WTC11 (cell line): ENCODE measurements at regions not wholly inside any gene's neighbourhood (a gene's known extent, or its start where the extent isn't known, plus 50 kb on each side); places are given as distances from the start of the nearest gene placed in this dataset.

ENCODE experiments used
- ATAC-seq: fragments of 200-7000 bp; cut with Tn5 transposase; 2 replicates; pipeline ENCODE4 v1.10.0; 2021; ENCODE audit warnings: mild to moderate bottlenecking, moderate library complexity
- CTCF ChIA-PET: fragments of 300-600 bp; sonication (Branson Sonifier 250); formaldehyde crosslinking; loops from one replicate; lab custom pipeline; 2021; ENCODE audit warnings: antibody characterized with exemption; lab: Charles Lee
- POLR2A ChIA-PET: fragments of 350-600 bp; sonication (Branson Sonifier 250); formaldehyde crosslinking; loops from one replicate; lab custom pipeline; 2021; ENCODE audit warnings: antibody characterized with exemption; lab: Charles Lee
- DNase-seq: peaks from one replicate; pipeline ENCODE4 v3.0.0; 2021; ENCODE audit warnings: low spot score
- H3K27ac Mint-ChIP-seq: 2 replicates; pipeline ENCODE4 v1.8.0; 2021; ENCODE audit warnings: mixed read lengths
- H3K27me3 Mint-ChIP-seq: 2 replicates; pipeline ENCODE4 v1.8.0; 2021; ENCODE audit warnings: low read depth, mild to moderate bottlenecking, moderate library complexity, mixed read lengths
- H3K36me3 Mint-ChIP-seq: 2 replicates; pipeline ENCODE4 v1.8.0; 2021; ENCODE audit warnings: mixed read lengths
- H3K4me1 Mint-ChIP-seq: 2 replicates; pipeline ENCODE4 v1.8.0; 2022; ENCODE audit warnings: mixed read lengths
- H3K4me3 Mint-ChIP-seq: 2 replicates; pipeline ENCODE4 v1.8.0; 2021; ENCODE audit warnings: mild to moderate bottlenecking, moderate library complexity, mixed read lengths
- H3K9me3 Mint-ChIP-seq: 2 replicates; pipeline ENCODE4 v1.8.0; 2021; ENCODE audit warnings: mixed read lengths
- CDX4 ChIP-seq: fragments of 250-450 bp; sonication (Bioruptor Pico); IDR thresholded peaks from 2 replicates; pipeline ENCODE4 v1.9.0; 2021; ENCODE audit warnings: moderate library complexity, mild to moderate bottlenecking, inconsistent platforms, borderline replicate concordance
- CREB1 ChIP-seq: sonication (generic); formaldehyde crosslinking; IDR thresholded peaks from 2 replicates; pipeline ENCODE4 v1.8.0; 2023; ENCODE audit warnings: mild to moderate bottlenecking, missing genetic modification reagents
- CREM ChIP-seq: sonication (generic); formaldehyde crosslinking; IDR thresholded peaks from 2 replicates; pipeline ENCODE4 v1.8.1; 2022; ENCODE audit warnings: mild to moderate bottlenecking, missing genetic modification reagents, moderate library complexity
- CTCF ChIP-seq: fragments of 200-600 bp; IDR thresholded peaks from 2 replicates; pipeline ENCODE4 v1.8.0; 2022; ENCODE audit warnings: antibody characterized with exemption
- E2F1 ChIP-seq: sonication (generic); formaldehyde crosslinking; IDR thresholded peaks from 2 replicates; pipeline ENCODE4 v1.8.0; 2022; ENCODE audit warnings: mild to moderate bottlenecking, missing genetic modification reagents
- EMX1 ChIP-seq: fragments of 250-450 bp; sonication (Bioruptor Pico); IDR thresholded peaks from 2 replicates; pipeline ENCODE4 v1.8.0; 2021; ENCODE audit warnings: mild to moderate bottlenecking
- FOXJ3 ChIP-seq: sonication (generic); formaldehyde crosslinking; IDR thresholded peaks from 2 replicates; pipeline ENCODE4 v1.9.0; 2021; ENCODE audit warnings: missing genetic modification reagents, mild to moderate bottlenecking, borderline replicate concordance
- FOXP4 ChIP-seq: sonication (generic); formaldehyde crosslinking; IDR thresholded peaks from 2 replicates; pipeline ENCODE4 v1.8.0; 2022; ENCODE audit warnings: mild to moderate bottlenecking, missing genetic modification reagents
- GTF2I ChIP-seq: fragments of 250-450 bp; sonication (Bioruptor Pico); conservative IDR thresholded peaks from 2 replicates; pipeline ENCODE4 v1.4.0; 2021; ENCODE audit warnings: mild to moderate bottlenecking
- JAZF1 ChIP-seq: fragments of 250-450 bp; sonication (Bioruptor Pico); IDR thresholded peaks from 2 replicates; pipeline ENCODE4 v1.9.0; 2021; ENCODE audit warnings: moderate library complexity, mild to moderate bottlenecking, inconsistent platforms
- NFATC4 ChIP-seq: fragments of 250-450 bp; sonication (Bioruptor Pico); IDR thresholded peaks from 2 replicates; pipeline ENCODE4 v1.9.0; 2021; ENCODE audit warnings: mild to moderate bottlenecking
- NR1H2 ChIP-seq: sonication (generic); formaldehyde crosslinking; IDR thresholded peaks from 2 replicates; pipeline ENCODE4 v1.9.0; 2021; ENCODE audit warnings: mild to moderate bottlenecking, moderate library complexity, missing genetic modification reagents
- RELA ChIP-seq: sonication (generic); formaldehyde crosslinking; IDR thresholded peaks from 2 replicates; pipeline ENCODE4 v1.8.1; 2022; ENCODE audit warnings: missing genetic modification reagents, mild to moderate bottlenecking, borderline replicate concordance
- ZBTB43 ChIP-seq: sonication (generic); formaldehyde crosslinking; IDR thresholded peaks from 2 replicates; pipeline ENCODE4 v1.8.1; 2023; ENCODE audit warnings: mild to moderate bottlenecking, missing genetic modification reagents
- ZNF396 ChIP-seq: fragments of 250-450 bp; sonication (Bioruptor Pico); IDR thresholded peaks from 2 replicates; pipeline ENCODE4 v1.8.0; 2021; ENCODE audit warnings: mild to moderate bottlenecking, moderate library complexity, borderline replicate concordance
- ZNF512 ChIP-seq: sonication (generic); formaldehyde crosslinking; IDR thresholded peaks from 2 replicates; pipeline ENCODE4 v1.8.1; 2022; ENCODE audit warnings: missing genetic modification reagents, borderline replicate concordance
- ZNF532 ChIP-seq: fragments of 250-450 bp; sonication (Bioruptor Pico); IDR thresholded peaks from 2 replicates; pipeline ENCODE4 v1.9.0; 2021; ENCODE audit warnings: mild to moderate bottlenecking, borderline replicate concordance

- no peak for TF ChIP-seq ZNF512 (CRISPR knock-in tag)
- no peak for TF ChIP-seq NR1H2 (CRISPR knock-in tag)
- TF ChIP-seq EMX1 (CRISPR knock-in tag), result no peak
- TF ChIP-seq E2F1 (CRISPR knock-in tag), result no peak
Observed at GRCh38 chr18:30277676-30278075, 764.9 kb downstream of the DSC3 start (continued).

GRCh38 chr18:30271716-30272115 is 770.8 kb downstream of the DSC3 start:
- no peak overlapping the region for H3K27ac Mint-ChIP-seq

More at GRCh38 chr18:30271716-30272115, 770.8 kb downstream of the DSC3 start:
- no peaks in the 10 kb centered on the region for H3K27me3 Mint-ChIP-seq
- POLR2A ChIA-PET, result no interaction called here
- no peak for DNase-seq
- H3K4me3 Mint-ChIP-seq, result no peak overlapping the region
- peak; percentile 95 for ATAC-seq
- no peaks in the 10 kb centered on the region for H3K9me3 Mint-ChIP-seq
- no peak for TF ChIP-seq ZNF532 (CRISPR knock-in tag)
- no peak for TF ChIP-seq CREM (CRISPR knock-in tag)
- no peak for TF ChIP-seq ZNF396 (CRISPR knock-in tag)
- no peak for TF ChIP-seq FOXP4 (CRISPR knock-in tag)
- no peak for TF ChIP-seq FOXJ3
- TF ChIP-seq CREB1 (CRISPR knock-in tag), result no peak
- TF ChIP-seq NFATC4 (CRISPR knock-in tag), result no peak
- TF ChIP-seq GTF2I, result no peak
- TF ChIP-seq ZBTB43 (CRISPR knock-in tag), result no peak
- TF ChIP-seq CTCF, result no peak
- TF ChIP-seq JAZF1 (CRISPR knock-in tag), result no peak
- TF ChIP-seq RELA (CRISPR knock-in tag), result no peak
- TF ChIP-seq CDX4 (CRISPR knock-in tag), result no peak
- peaks cover 8% of the 10 kb centered on the region; the same call in 1 of the 2 replicates for H3K4me1 Mint-ChIP-seq
- no peaks in the 10 kb centered on the region for H3K36me3 Mint-ChIP-seq
- CTCF ChIA-PET, result interaction anchor here (1.8 to 2.4 kb wide), 2 partner anchors 9 to 397 kb away, joined by 11 to 13 read pairs; no protein-coding TSS in a partner anchor
